Muscle layer of duodenum (tissue), 2 donors: ENCODE measurements at regions not wholly inside any gene's neighbourhood (a gene's known extent, or its start where the extent isn't known, plus 50 kb on each side); places are given as distances from the start of the nearest gene placed in this dataset.

Experiments
- H3K27ac ChIP-seq: one replicate; pipeline ENCODE4 v1.7.0; 2013; ENCODE audit warnings: mild to moderate bottlenecking, low read length
- H3K27me3 ChIP-seq: one replicate; pipeline ENCODE4 v1.7.0; 2013; ENCODE audit warnings: low read depth, mild to moderate bottlenecking, control low read depth, low read length
- H3K36me3 ChIP-seq, 2 donors: one replicate each; pipeline ENCODE4 v1.7.0; 2013; ENCODE audit warnings: low read length in 2 of 2, control low read depth in 1 of 2, mild to moderate bottlenecking in 1 of 2; ENCODE audit not compliant: insufficient read depth in 2 of 2, control insufficient read depth in 1 of 2
- H3K4me1 ChIP-seq, 2 donors: one replicate each; pipeline ENCODE4 v1.7.0; 2013; ENCODE audit warnings: low read length in 2 of 2, mild to moderate bottlenecking in 2 of 2, control low read depth in 1 of 2, moderate library complexity in 1 of 2; ENCODE audit not compliant: insufficient read depth in 2 of 2, control insufficient read depth in 1 of 2
- H3K4me3 ChIP-seq, 2 donors: one replicate each; pipeline ENCODE4 v1.7.0; 2013; ENCODE audit warnings: low read length in 2 of 2, low read depth in 1 of 2, mild to moderate bottlenecking in 1 of 2
- H3K9me3 ChIP-seq, 2 donors: one replicate each; pipeline ENCODE4 v1.7.0; 2013; ENCODE audit warnings: low read length in 2 of 2, control low read depth in 1 of 2, mild to moderate bottlenecking in 1 of 2; ENCODE audit not compliant: control insufficient read depth in 1 of 2
- donor health status: healthy.

DNA sequence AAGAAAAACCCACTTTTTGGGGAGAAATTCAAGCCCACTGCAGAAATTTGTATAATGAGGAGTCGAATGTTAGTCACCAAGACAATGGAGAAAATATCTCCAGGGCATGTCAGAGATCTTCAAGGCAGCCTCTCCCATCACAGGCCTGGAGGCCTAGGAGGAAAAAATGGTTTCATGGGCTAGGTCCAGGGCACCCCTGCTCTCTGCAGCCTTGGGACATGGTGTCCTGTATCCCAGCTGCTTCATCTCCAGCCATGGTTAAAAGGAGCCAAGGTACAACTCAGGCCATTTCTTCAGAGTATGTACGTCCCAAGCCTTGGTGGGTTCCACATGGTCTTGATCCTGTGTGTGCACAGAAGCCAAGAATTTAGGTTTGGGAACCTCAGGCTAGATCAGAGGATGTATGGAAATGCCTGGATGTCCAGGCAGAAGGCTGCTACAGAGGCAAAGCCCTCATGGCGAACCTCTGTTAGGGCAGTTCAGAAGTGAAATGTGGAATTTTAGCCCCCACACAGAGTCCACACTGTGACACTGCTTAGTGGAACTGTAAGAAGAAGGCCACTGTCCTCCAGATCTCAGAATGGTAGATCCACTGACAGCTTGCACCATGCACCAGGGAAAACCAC lies 561.4 kb downstream of the ISL1 start:
- Histone ChIP-seq H3K4me1 (no peaks in the 10 kb centered on the region), H3K9me3 (peaks cover 0 to 4% of the 10 kb centered on the region in 2 donors), H3K27ac (no peak overlapping the region), H3K27me3 (no peaks in the 10 kb centered on the region), H3K36me3 (no peaks in the 10 kb centered on the region), H3K4me3 (peak overlapping the region in 1 of 2 donors; percentile 26)

DNA sequence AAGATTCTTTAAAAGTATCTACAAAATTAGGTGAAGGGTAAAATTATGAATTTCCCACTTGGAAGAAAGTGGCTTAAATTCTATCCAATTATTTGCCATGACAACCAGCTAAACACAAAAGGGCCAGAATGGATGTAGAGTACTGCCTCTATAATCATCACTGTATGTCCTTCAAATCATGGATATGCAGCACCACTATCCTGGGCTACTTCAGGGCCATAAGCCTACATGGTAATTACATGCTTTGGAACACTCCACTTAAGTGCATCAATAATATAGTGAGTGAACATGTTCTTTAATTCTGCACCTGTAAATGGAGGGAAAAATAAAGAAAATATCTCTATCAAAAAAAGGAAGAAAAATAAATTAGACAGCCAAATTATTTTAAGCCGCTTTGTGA lies 575.2 kb downstream of the ISL1 start:
- Histone ChIP-seq H3K36me3 (no peaks in the 10 kb centered on the region), H3K27ac (no peak overlapping the region), H3K27me3 (no peaks in the 10 kb centered on the region), H3K4me1 (no peaks in the 10 kb centered on the region), H3K4me3 (no peak overlapping the region), H3K9me3 (no peaks in the 10 kb centered on the region)

DNA sequence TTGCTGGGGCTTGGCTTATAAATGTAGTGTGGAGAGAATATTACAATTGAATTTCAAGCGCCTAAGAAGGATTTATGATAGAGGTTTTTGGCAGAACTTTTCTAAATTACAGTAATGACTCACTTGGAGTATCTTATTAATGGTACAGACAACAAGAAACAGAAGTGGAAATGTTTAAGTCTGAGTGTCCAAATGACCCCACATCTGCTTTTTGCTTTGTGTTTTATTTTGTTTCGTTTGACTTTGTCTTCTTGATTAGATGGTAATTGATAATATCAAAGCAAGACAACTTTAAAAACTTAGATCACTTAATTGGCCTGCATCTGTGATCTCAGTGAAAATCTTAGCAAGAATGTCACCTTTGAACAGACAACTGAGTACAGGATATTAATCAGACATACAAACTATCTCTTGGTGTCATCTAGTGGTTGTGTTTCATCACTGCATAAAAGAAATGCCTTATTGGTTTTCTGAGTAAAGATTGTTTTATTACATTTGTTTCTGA lies 577.4 kb downstream of the ISL1 start:
- H3K9me3 ChIP-seq, result no peaks in the 10 kb centered on the region
- H3K27me3 ChIP-seq, result no peaks in the 10 kb centered on the region
- no peak overlapping the region for H3K4me3 ChIP-seq
- H3K36me3 ChIP-seq, result no peaks in the 10 kb centered on the region
- no peak overlapping the region for H3K27ac ChIP-seq
- H3K4me1 ChIP-seq, result no peaks in the 10 kb centered on the region

DNA sequence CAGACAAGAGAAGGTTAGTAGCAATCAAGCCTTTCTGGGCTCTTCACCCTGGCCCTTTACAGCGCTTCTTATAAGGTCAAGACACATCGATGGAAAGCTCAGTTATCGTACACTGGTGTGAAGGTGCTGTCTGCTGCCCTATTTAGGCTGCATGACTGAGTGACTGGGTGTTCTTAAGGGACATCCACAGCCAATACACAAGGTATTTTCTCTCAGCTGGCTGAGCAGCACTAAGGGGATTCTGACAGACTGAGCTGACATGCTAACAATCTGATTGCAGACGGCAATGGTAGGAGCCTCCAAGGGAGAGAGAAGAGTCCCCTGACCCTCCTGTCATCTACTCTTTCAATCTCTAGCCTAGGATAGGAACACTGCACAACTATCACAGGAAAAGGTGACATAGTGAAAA lies 577.9 kb downstream of the ISL1 start:
- H3K9me3 ChIP-seq, result no peaks in the 10 kb centered on the region
- no peak overlapping the region for H3K4me3 ChIP-seq
- H3K27me3 ChIP-seq, result no peaks in the 10 kb centered on the region
- H3K4me1 ChIP-seq, result no peaks in the 10 kb centered on the region
- H3K27ac ChIP-seq, result no peak overlapping the region
- H3K36me3 ChIP-seq, result no peaks in the 10 kb centered on the region

GRCh38 chr5:51968756-51969155 lies 585.5 kb downstream of the ISL1 start:
- H3K27me3 ChIP-seq, result no peaks in the 10 kb centered on the region
- H3K36me3 ChIP-seq, result no peaks in the 10 kb centered on the region
- H3K4me3 ChIP-seq, result no peak overlapping the region
- no peaks in the 10 kb centered on the region for H3K9me3 ChIP-seq
- H3K4me1 ChIP-seq, result no peaks in the 10 kb centered on the region
- no peak overlapping the region for H3K27ac ChIP-seq

DNA sequence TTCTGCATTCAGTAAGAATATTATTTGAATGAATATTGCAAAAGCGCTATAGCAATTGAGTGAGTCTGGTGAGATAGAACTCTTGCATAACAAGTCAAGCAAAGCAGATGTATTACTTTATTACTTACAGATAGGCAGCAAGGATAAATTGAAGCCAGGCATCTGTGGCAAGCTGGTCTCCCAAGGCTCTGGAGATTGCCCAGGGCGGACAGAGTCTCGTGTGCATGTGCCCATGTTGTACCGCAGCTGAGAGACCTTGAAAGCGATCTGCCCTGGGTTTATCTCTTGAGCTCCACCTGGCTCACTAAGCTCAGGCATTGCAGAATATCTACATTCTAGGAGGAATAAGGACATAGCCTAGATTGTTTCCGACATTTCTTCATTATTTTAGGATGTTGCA lies 591.6 kb downstream of the ISL1 start:
- no peaks in the 10 kb centered on the region for H3K9me3 ChIP-seq
- no peaks in the 10 kb centered on the region for H3K27me3 ChIP-seq
- no peak overlapping the region for H3K4me3 ChIP-seq
- no peaks in the 10 kb centered on the region for H3K36me3 ChIP-seq
- no peak overlapping the region for H3K27ac ChIP-seq
- H3K4me1 ChIP-seq, result no peaks in the 10 kb centered on the region

GRCh38 chr5:51977014-51977413 lies 593.8 kb downstream of the ISL1 start:
- no peaks in the 10 kb centered on the region for H3K36me3 ChIP-seq
- no peaks in the 10 kb centered on the region for H3K4me1 ChIP-seq
- H3K4me3 ChIP-seq, result no peak overlapping the region
- H3K9me3 ChIP-seq, result no peaks in the 10 kb centered on the region
- no peak overlapping the region for H3K27ac ChIP-seq
- no peaks in the 10 kb centered on the region for H3K27me3 ChIP-seq

DNA sequence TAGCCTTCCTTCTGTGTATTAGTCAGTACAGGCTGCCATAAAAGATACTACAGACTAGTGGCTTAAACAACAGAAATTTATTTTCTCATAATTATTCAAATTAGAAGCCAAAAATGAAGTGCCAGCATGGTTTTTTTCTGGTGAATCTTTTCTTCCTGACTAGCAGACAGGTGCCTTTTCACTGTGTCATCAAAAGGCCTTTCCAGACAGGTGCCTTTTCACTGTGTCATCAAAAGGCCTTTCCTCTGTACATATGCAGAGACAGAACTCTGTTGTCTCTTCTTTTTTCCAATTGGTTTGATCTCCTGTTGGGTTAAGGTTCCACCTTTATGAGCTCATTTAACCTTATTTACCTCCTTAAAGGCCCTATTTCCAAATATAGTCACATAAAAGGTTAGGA lies 599.9 kb downstream of the ISL1 start:
- no peak overlapping the region for H3K4me3 ChIP-seq
- H3K36me3 ChIP-seq, result no peaks in the 10 kb centered on the region
- H3K4me1 ChIP-seq, result no peaks in the 10 kb centered on the region
- no peaks in the 10 kb centered on the region for H3K9me3 ChIP-seq
- no peak overlapping the region for H3K27ac ChIP-seq
- no peaks in the 10 kb centered on the region for H3K27me3 ChIP-seq

DNA sequence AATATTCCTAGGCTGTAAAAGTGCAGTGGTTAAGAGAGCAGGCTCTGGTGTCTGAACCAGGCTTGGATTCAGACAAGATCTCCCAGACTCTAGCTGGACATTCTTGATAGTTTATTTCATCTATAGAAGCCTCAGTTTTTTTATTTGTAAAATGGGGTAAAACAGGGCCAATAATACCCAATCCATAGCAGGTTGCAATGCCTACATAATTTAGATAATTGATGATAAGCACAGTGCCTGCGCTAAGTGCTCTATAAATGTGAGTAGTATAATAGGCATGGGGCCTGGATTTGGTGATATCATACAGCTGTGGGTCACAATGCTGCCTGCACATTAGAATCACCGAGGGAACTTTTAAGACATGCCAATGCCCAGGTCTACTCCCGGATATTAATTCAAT lies 603.5 kb downstream of the ISL1 start:
- H3K4me1 ChIP-seq, result no peaks in the 10 kb centered on the region
- no peaks in the 10 kb centered on the region for H3K9me3 ChIP-seq

GRCh38 chr5:51987239-51987638 lies 604.0 kb downstream of the ISL1 start:
- no peaks in the 10 kb centered on the region for H3K36me3 ChIP-seq
- no peak overlapping the region for H3K27ac ChIP-seq
- no peak overlapping the region for H3K4me3 ChIP-seq
- H3K27me3 ChIP-seq, result no peaks in the 10 kb centered on the region
- no peaks in the 10 kb centered on the region for H3K4me1 ChIP-seq
- H3K9me3 ChIP-seq, result no peaks in the 10 kb centered on the region

More for the DNA sequence above, 603.5 kb downstream of the ISL1 start:
- Histone ChIP-seq H3K36me3 (no peaks in the 10 kb centered on the region), H3K27me3 (no peaks in the 10 kb centered on the region), H3K4me3 (no peak overlapping the region), H3K27ac (no peak overlapping the region)

GRCh38 chr5:51987669-51988209 lies 604.5 kb downstream of the ISL1 start:
- H3K4me1 ChIP-seq, result no peaks in the 10 kb centered on the region
- H3K9me3 ChIP-seq, result no peaks in the 10 kb centered on the region
- H3K4me3 ChIP-seq, result no peak overlapping the region
- H3K36me3 ChIP-seq, result no peaks in the 10 kb centered on the region
- H3K27ac ChIP-seq, result no peak overlapping the region
- H3K27me3 ChIP-seq, result no peaks in the 10 kb centered on the region

DNA sequence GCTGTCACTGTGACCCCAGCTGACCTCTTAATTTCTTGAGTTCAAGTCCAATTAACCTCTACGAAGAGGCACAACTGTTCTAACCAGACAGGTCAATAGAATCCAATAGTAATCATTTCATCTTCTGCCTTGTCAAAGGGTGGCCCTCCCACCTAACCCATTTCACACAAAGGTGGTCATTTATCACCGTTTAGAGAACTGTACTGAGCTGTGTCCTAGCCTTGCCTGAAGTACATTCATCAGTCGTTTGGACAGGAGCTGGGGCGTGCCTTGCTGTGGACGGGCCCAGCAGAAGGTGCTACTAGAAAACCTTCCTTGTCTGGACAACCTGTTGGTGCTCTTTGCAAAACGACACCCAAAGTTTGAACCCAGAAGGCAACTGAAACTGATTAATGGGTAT lies 605.4 kb downstream of the ISL1 start:
- Histone ChIP-seq H3K36me3 (no peaks in the 10 kb centered on the region), H3K4me3 (no peak overlapping the region), H3K27me3 (no peaks in the 10 kb centered on the region), H3K4me1 (no peaks in the 10 kb centered on the region), H3K9me3 (no peaks in the 10 kb centered on the region), H3K27ac (no peak overlapping the region)
